Neural progenitor cell (in vitro differentiated cells): ENCODE measurements at regions not wholly inside any gene's neighbourhood (a gene's known extent, or its start where the extent isn't known, plus 50 kb on each side); places are given as distances from the start of the nearest gene placed in this dataset.

Source experiments
- DNase-seq: peaks from one replicate; pipeline ENCODE4 v3.0.0-alpha.2; 2016; ENCODE audit warnings: low spot score
- H2AFZ ChIP-seq: fragments of 200-600 bp; sonication (generic); replicated peaks from 2 replicates; pipeline ENCODE4 v1.6.1; 2016; ENCODE audit warnings: antibody characterized with exemption
- H3F3A ChIP-seq: fragments of 200-600 bp; sonication (generic); 2 replicates; pipeline ENCODE4 v1.6.1; 2016; ENCODE audit warnings: antibody characterized with exemption, low read depth
- H3K27ac ChIP-seq: fragments of 200-600 bp; sonication (generic); 2 replicates; pipeline ENCODE4 v1.5.1; 2016; ENCODE audit warnings: mild to moderate bottlenecking
- H3K27me3 ChIP-seq: fragments of 200-600 bp; sonication (generic); 2 replicates; pipeline ENCODE4 v1.6.1; 2016; ENCODE audit warnings: mild to moderate bottlenecking, moderate library complexity
- H3K36me3 ChIP-seq: fragments of 200-600 bp; sonication (generic); 2 replicates; pipeline ENCODE4 v1.5.1; 2016
- H3K4me1 ChIP-seq: fragments of 200-600 bp; sonication (generic); 2 replicates; pipeline ENCODE4 v1.6.1; 2016; ENCODE audit warnings: mixed run types
- H3K4me2 ChIP-seq: fragments of 200-600 bp; sonication (generic); 2 replicates; pipeline ENCODE4 v1.6.1; 2016
- H3K4me3 ChIP-seq: fragments of 200-600 bp; sonication (generic); 2 replicates; pipeline ENCODE4 v1.5.1; 2016
- H3K79me2 ChIP-seq: fragments of 200-600 bp; sonication (generic); 2 replicates; pipeline ENCODE4 v1.6.1; 2016; ENCODE audit warnings: low read depth
- H3K9ac ChIP-seq: fragments of 200-600 bp; sonication (generic); 2 replicates; pipeline ENCODE4 v1.6.1; 2016
- H3K9me3 ChIP-seq: fragments of 200-600 bp; sonication (generic); 2 replicates; pipeline ENCODE4 v1.5.1; 2016; ENCODE audit warnings: low read depth
- H4K20me1 ChIP-seq: fragments of 200-600 bp; sonication (generic); 2 replicates; pipeline ENCODE4 v1.6.1; 2016; ENCODE audit warnings: low read depth
- H3K27ac Mint-ChIP-seq: 3 replicates; pipeline ENCODE4 v1.8.0; 2021; ENCODE audit warnings: mixed read lengths
- H3K27me3 Mint-ChIP-seq: 2 replicates; pipeline ENCODE4 v1.8.0; 2022; ENCODE audit warnings: low read depth, mild to moderate bottlenecking, inconsistent platforms, moderate library complexity, mixed read lengths; ENCODE audit not compliant: insufficient read depth
- H3K36me3 Mint-ChIP-seq: 3 replicates; pipeline ENCODE4 v1.8.0; 2021; ENCODE audit warnings: mixed read lengths
- H3K4me1 Mint-ChIP-seq: 3 replicates; pipeline ENCODE4 v1.8.0; 2021; ENCODE audit warnings: mixed read lengths
- H3K4me3 Mint-ChIP-seq: 3 replicates; pipeline ENCODE4 v1.8.0; 2021; ENCODE audit warnings: mild to moderate bottlenecking, moderate library complexity, mixed read lengths
- H3K9me3 Mint-ChIP-seq: 3 replicates; pipeline ENCODE4 v1.8.0; 2020; ENCODE audit warnings: mixed read lengths
- CTCF ChIP-seq: fragments of 200-600 bp; sonication (generic); IDR thresholded peaks from 2 replicates; pipeline ENCODE4 v1.5.1; 2017; ENCODE audit warnings: antibody characterized with exemption, mild to moderate bottlenecking
- EZH2 ChIP-seq: fragments of 200-600 bp; sonication (generic); IDR thresholded peaks from 2 replicates; pipeline ENCODE4 v1.6.1; 2017; ENCODE audit warnings: antibody characterized with exemption, mild to moderate bottlenecking, moderate library complexity
- EZH2phosphoT487 ChIP-seq: fragments of 200-600 bp; sonication (generic); IDR thresholded peaks from 2 replicates; pipeline ENCODE4 v1.6.1; 2017; ENCODE audit warnings: antibody characterized with exemption

- H3K27ac ChIP-seq, result no peak overlapping the region
- peaks cover 21% of the 10 kb centered on the region for H3K9me3 Mint-ChIP-seq
- TF ChIP-seq EZH2 (no peak), CTCF (no peak), EZH2phosphoT487 (no peak)
- peaks cover 5% of the 10 kb centered on the region for H3K27me3 Mint-ChIP-seq
- H3K36me3 Mint-ChIP-seq, result peaks cover 5% of the 10 kb centered on the region
- no peak for DNase-seq
- no peak overlapping the region for H3K4me2 ChIP-seq
- H4K20me1 ChIP-seq, result no peaks in the 10 kb centered on the region
- H3K36me3 ChIP-seq, result no peaks in the 10 kb centered on the region
- H3K79me2 ChIP-seq, result no peaks in the 10 kb centered on the region
- no peaks in the 10 kb centered on the region for H3F3A ChIP-seq
- no peak overlapping the region for H3K4me3 ChIP-seq
- no peak overlapping the region for H2AFZ ChIP-seq
- no peak overlapping the region for H3K4me3 Mint-ChIP-seq
- H3K27me3 ChIP-seq, result no peaks in the 10 kb centered on the region
- peaks cover 4% of the 10 kb centered on the region for H3K4me1 ChIP-seq
- no peaks in the 10 kb centered on the region for H3K9me3 ChIP-seq
- peaks cover 6% of the 10 kb centered on the region for H3K4me1 Mint-ChIP-seq
- no peak overlapping the region for H3K27ac Mint-ChIP-seq
- no peak overlapping the region for H3K9ac ChIP-seq
These were observed 115.9 kb upstream of the ARHGAP28 start for GRCh38 chr18:6613581-6613980.

GRCh38 chr18:6614952-6615351 is 114.6 kb upstream of the ARHGAP28 start:
- no peaks in the 10 kb centered on the region for H3K79me2 ChIP-seq
- TF ChIP-seq CTCF, result no peak
- TF ChIP-seq EZH2phosphoT487, result no peak
- no peak for TF ChIP-seq EZH2
- no peak overlapping the region for H3K9ac ChIP-seq
- Mint-ChIP-seq H3K9me3 (peaks cover 21% of the 10 kb centered on the region), H3K4me1 (peaks cover 5% of the 10 kb centered on the region), H3K27ac (no peak overlapping the region), H3K27me3 (peaks cover 5% of the 10 kb centered on the region), H3K36me3 (peaks cover 5% of the 10 kb centered on the region), H3K4me3 (no peak overlapping the region)
- no peak overlapping the region for H3K27ac ChIP-seq
- H3K9me3 ChIP-seq, result no peaks in the 10 kb centered on the region
- no peaks in the 10 kb centered on the region for H3K4me1 ChIP-seq
- H2AFZ ChIP-seq, result no peak overlapping the region
- H4K20me1 ChIP-seq, result no peaks in the 10 kb centered on the region
- H3F3A ChIP-seq, result no peaks in the 10 kb centered on the region
- no peak for DNase-seq
- H3K36me3 ChIP-seq, result no peaks in the 10 kb centered on the region
- no peak overlapping the region for H3K4me2 ChIP-seq
- no peaks in the 10 kb centered on the region for H3K27me3 ChIP-seq
- no peak overlapping the region for H3K4me3 ChIP-seq

GRCh38 chr18:6616981-6617380 is 112.5 kb upstream of the ARHGAP28 start:
- Histone ChIP-seq H3F3A (no peaks in the 10 kb centered on the region), H3K4me1 (no peaks in the 10 kb centered on the region), H3K79me2 (no peaks in the 10 kb centered on the region), H3K27me3 (no peaks in the 10 kb centered on the region), H3K9me3 (no peaks in the 10 kb centered on the region), H3K9ac (no peak overlapping the region), H3K36me3 (no peaks in the 10 kb centered on the region), H4K20me1 (no peaks in the 10 kb centered on the region), H3K4me2 (no peak overlapping the region), H2AFZ (no peak overlapping the region), H3K27ac (no peak overlapping the region), H3K4me3 (no peak overlapping the region)
- no peak for DNase-seq
- TF ChIP-seq EZH2 (no peak), EZH2phosphoT487 (no peak), CTCF (no peak)
- H3K27ac Mint-ChIP-seq, result no peak overlapping the region
- H3K4me1 Mint-ChIP-seq, result peaks cover 4% of the 10 kb centered on the region
- no peak overlapping the region for H3K4me3 Mint-ChIP-seq
- peaks cover 5% of the 10 kb centered on the region for H3K36me3 Mint-ChIP-seq
- H3K27me3 Mint-ChIP-seq, result peaks cover 5% of the 10 kb centered on the region
- H3K9me3 Mint-ChIP-seq, result peaks cover 19% of the 10 kb centered on the region
